ENCODE measurements at regions not wholly inside any gene's neighbourhood (a gene's known extent, or its start where the extent isn't known, plus 50 kb on each side); places are given as distances from the start of the nearest gene placed in this dataset.

GRCh38 chr10:76769582-76769981 lies 868.0 kb downstream of the KCNMA1 start:
- no TSS peak for BruUV-seq (replicated peaks)
- Histone ChIP-seq H2AFZ (replicated peaks; ENCODE audit: low read length, poor library complexity) (no peak overlapping the region), H3K23ac (ENCODE audit: low read depth, low read length) (no peak overlapping the region), H4K5ac (ENCODE audit: low read depth, low read length) (no peak overlapping the region), H3K4ac (ENCODE audit: low read depth, low read length) (no peak overlapping the region), H3K27me3 (ENCODE audit: control insufficient read depth, insufficient read depth, low read length) (no peaks in the 10 kb centered on the region; the same call in 1 of the 2 replicates), H2BK5ac (ENCODE audit: low read depth, low read length, poor library complexity, severe bottlenecking) (no peak overlapping the region), H2AK5ac (ENCODE audit: low read depth, low read length) (no peak overlapping the region), H3K4me2 (ENCODE audit: low read depth, low read length) (no peak overlapping the region), H3K9ac (ENCODE audit: low read depth, low read length) (no peak overlapping the region), H4K8ac (ENCODE audit: low read depth in 2 of 2, low read length in 2 of 2) (no peak overlapping the region), H3K14ac (replicated peaks; ENCODE audit: low read depth, low read length) (no peak overlapping the region), H3K9me3 (ENCODE audit: control insufficient read depth, insufficient read depth, low read length) (no peaks in the 10 kb centered on the region; the same call in 1 of the 2 replicates), H3K18ac (ENCODE audit: low read depth, low read length) (no peak overlapping the region), H2BK20ac (ENCODE audit: low read depth, low read length) (no peak overlapping the region), H4K20me1 (ENCODE audit: insufficient read depth, low read length) (no peaks in the 10 kb centered on the region), H2BK15ac (ENCODE audit: low read depth, low read length) (no peak overlapping the region), H4K91ac (ENCODE audit: insufficient read depth, low read depth, low read length) (no peak overlapping the region), H2AK9ac (replicated peaks; ENCODE audit: low read depth, low read length, poor library complexity) (no peak overlapping the region), H3K36me3 (ENCODE audit: control insufficient read depth, insufficient read depth, low read length) (no peaks in the 10 kb centered on the region), H3K79me1 (ENCODE audit: low read depth in 1 of 2, low read length in 2 of 2) (no peaks in the 10 kb centered on the region), H2BK120ac (ENCODE audit: low read depth, low read length) (no peak overlapping the region), H3K27ac (ENCODE audit: insufficient read depth, low read length) (no peak overlapping the region), H3K4me3 (ENCODE audit: insufficient read depth, low read depth, low read length) (no peak overlapping the region), H3K9me1 (ENCODE audit: insufficient read depth, low read length) (no peaks in the 10 kb centered on the region), H3K56ac (ENCODE audit: extremely low read depth, insufficient read depth, low read length) (no peak overlapping the region), H3K4me1 (ENCODE audit: control insufficient read depth, insufficient read depth, low read length) (no peaks in the 10 kb centered on the region)
- ATAC-seq (ENCODE audit: low read depth), result no peak
- ChIA-PET CTCF (no interaction called here), POLR2A (ENCODE audit: unreplicated experiment) (no interaction called here)
- in situ Hi-C loops (cut with MboI; ENCODE audit: low sequenced_read_pairs), result no loop called here
- dilution Hi-C loops (cut with HindIII; ENCODE audit: low sequenced_read_pairs, unreplicated experiment), result no loop called here
- intact Hi-C loops (cut with micrococcal nuclease), result no loop called here
- TF ChIP-seq USF2 (IDR thresholded peaks at IDR 0.05; ENCODE audit: low read depth, low read length) (no peak), FOS (IDR thresholded peaks at IDR 0.05; ENCODE audit: low read depth, low read length) (no peak), MAFK (IDR thresholded peaks at IDR 0.05; ENCODE audit: low read depth, low read length) (no peak), RCOR1 (IDR thresholded peaks at IDR 0.05; ENCODE audit: insufficient replicate concordance, low read length) (no peak), RAD21 (IDR thresholded peaks at IDR 0.05; ENCODE audit: low read length) (no peak), NFE2L2 (IDR thresholded peaks at IDR 0.05; ENCODE audit: low read depth, low read length) (no peak), MXI1 (IDR thresholded peaks at IDR 0.05; ENCODE audit: borderline replicate concordance, low read depth, low read length) (no peak), BHLHE40 (IDR thresholded peaks at IDR 0.05; ENCODE audit: low read depth, low read length) (no peak), CHD1 (IDR thresholded peaks at IDR 0.05; ENCODE audit: low read depth, low read length) (no peak), SMC3 (IDR thresholded peaks at IDR 0.05; ENCODE audit: low read depth, low read length) (no peak), POLR2A (IDR thresholded peaks at IDR 0.05; ENCODE audit: low read depth, low read length) (no peak), CEBPB (IDR thresholded peaks at IDR 0.05; ENCODE audit: low read depth, low read length) (no peak), MAZ (IDR thresholded peaks at IDR 0.05; ENCODE audit: borderline replicate concordance, low read depth, low read length) (no peak), RFX5 (IDR thresholded peaks at IDR 0.05; ENCODE audit: low read depth, low read length) (no peak)
- TF ChIP-seq, protein P1, sequence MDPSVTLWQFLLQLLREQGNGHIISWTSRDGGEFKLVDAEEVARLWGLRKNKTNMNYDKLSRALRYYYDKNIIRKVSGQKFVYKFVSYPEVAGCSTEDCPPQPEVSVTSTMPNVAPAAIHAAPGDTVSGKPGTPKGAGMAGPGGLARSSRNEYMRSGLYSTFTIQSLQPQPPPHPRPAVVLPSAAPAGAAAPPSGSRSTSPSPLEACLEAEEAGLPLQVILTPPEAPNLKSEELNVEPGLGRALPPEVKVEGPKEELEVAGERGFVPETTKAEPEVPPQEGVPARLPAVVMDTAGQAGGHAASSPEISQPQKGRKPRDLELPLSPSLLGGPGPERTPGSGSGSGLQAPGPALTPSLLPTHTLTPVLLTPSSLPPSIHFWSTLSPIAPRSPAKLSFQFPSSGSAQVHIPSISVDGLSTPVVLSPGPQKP (IDR thresholded peaks at IDR 0.05; ENCODE audit: borderline replicate concordance, low read depth, low read length), result no peak
- TF ChIP-seq, protein P2, sequence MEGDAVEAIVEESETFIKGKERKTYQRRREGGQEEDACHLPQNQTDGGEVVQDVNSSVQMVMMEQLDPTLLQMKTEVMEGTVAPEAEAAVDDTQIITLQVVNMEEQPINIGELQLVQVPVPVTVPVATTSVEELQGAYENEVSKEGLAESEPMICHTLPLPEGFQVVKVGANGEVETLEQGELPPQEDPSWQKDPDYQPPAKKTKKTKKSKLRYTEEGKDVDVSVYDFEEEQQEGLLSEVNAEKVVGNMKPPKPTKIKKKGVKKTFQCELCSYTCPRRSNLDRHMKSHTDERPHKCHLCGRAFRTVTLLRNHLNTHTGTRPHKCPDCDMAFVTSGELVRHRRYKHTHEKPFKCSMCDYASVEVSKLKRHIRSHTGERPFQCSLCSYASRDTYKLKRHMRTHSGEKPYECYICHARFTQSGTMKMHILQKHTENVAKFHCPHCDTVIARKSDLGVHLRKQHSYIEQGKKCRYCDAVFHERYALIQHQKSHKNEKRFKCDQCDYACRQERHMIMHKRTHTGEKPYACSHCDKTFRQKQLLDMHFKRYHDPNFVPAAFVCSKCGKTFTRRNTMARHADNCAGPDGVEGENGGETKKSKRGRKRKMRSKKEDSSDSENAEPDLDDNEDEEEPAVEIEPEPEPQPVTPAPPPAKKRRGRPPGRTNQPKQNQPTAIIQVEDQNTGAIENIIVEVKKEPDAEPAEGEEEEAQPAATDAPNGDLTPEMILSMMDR (conservative IDR thresholded peaks at IDR 0.05; ENCODE audit: low read depth, low read length), result no peak
- no peak for DNase-seq
